ENCODE measurements at regions not wholly inside any gene's neighbourhood (a gene's known extent, or its start where the extent isn't known, plus 50 kb on each side); places are given as distances from the start of the nearest gene placed in this dataset.

DNA sequence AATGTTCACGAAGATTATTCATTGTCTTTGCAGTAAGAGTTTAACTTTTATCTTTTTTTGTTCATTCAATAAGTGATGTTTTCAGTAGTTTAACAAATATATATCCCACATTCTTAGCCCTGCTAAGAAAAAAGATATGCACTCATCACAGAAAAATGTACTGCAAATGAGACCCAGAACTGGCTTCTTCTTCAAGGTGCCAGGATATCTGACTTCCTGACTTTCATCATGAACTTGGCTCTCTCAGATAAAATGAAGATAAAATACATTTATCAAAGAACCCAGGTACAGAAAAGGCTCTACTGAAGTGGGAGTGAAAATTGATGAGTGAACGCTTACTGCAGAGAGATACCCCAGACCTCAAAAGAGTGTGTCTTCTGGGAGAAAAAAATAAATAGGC lies 177.8 kb upstream of the DKK2 start:
- Histone ChIP-seq H3K4me3 (ENCODE audit: low read length, poor library complexity, severe bottlenecking) (no peak overlapping the region), H2AFZ (ENCODE audit: low read length) (no peak overlapping the region), H3K79me2 (ENCODE audit: insufficient read depth, low read length) (no peaks in the 10 kb centered on the region), H3K27me3 (ENCODE audit: insufficient read depth, low read length, poor library complexity, severe bottlenecking) (no peaks in the 10 kb centered on the region), H3K36me3 (ENCODE audit: insufficient read depth, low read length) (no peaks in the 10 kb centered on the region), H3K9ac (ENCODE audit: low read depth, low read length, poor library complexity, severe bottlenecking) (no peak overlapping the region), H3F3A (ENCODE audit: low read depth) (no peaks in the 10 kb centered on the region), H3K4me1 (ENCODE audit: insufficient read depth, low read length, poor library complexity, severe bottlenecking) (no peaks in the 10 kb centered on the region), H3K9me2 (replicated peaks; ENCODE audit: low read depth, low read length) (no peaks in the 10 kb centered on the region), H4K20me1 (ENCODE audit: insufficient read depth, low read length, poor library complexity, severe bottlenecking) (no peaks in the 10 kb centered on the region), H3K9me3 (ENCODE audit: insufficient read depth, low read depth, low read length) (no peaks in the 10 kb centered on the region), H3K4me2 (ENCODE audit: low read depth, low read length, poor library complexity, severe bottlenecking) (no peak overlapping the region)
- TF ChIP-seq, protein P1, sequence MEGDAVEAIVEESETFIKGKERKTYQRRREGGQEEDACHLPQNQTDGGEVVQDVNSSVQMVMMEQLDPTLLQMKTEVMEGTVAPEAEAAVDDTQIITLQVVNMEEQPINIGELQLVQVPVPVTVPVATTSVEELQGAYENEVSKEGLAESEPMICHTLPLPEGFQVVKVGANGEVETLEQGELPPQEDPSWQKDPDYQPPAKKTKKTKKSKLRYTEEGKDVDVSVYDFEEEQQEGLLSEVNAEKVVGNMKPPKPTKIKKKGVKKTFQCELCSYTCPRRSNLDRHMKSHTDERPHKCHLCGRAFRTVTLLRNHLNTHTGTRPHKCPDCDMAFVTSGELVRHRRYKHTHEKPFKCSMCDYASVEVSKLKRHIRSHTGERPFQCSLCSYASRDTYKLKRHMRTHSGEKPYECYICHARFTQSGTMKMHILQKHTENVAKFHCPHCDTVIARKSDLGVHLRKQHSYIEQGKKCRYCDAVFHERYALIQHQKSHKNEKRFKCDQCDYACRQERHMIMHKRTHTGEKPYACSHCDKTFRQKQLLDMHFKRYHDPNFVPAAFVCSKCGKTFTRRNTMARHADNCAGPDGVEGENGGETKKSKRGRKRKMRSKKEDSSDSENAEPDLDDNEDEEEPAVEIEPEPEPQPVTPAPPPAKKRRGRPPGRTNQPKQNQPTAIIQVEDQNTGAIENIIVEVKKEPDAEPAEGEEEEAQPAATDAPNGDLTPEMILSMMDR (conservative IDR thresholded peaks at IDR 0.05; ENCODE audit: low read length), result no peak
- TF ChIP-seq EZH2phosphoT487 (IDR thresholded peaks at IDR 0.05; ENCODE audit: borderline replicate concordance), result no peak

DNA sequence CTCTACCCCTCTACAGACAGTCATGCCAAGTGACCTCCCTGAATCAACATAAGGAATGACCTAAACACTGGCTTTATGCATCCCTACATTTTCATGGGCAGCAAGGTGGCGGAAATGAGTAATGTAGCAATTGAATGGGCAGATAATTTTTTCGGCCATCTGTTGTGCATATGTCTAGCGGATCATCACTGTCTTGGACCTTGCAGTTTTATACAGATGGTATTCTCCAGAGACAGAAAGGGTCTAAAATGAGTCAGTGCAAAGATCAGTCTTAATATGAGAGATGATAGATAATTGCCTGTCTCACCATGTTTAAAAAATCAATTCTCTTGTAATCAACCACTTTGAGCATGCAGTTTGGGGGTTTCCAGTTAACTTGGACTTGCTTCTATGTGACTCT lies 177.3 kb upstream of the DKK2 start:
- no peaks in the 10 kb centered on the region for H3K4me1 ChIP-seq (ENCODE audit: insufficient read depth, low read length, poor library complexity, severe bottlenecking)
- no peaks in the 10 kb centered on the region for H4K20me1 ChIP-seq (ENCODE audit: insufficient read depth, low read length, poor library complexity, severe bottlenecking)
- TF ChIP-seq, protein P1 (conservative IDR thresholded peaks at IDR 0.05; ENCODE audit: low read length), result no peak
- no peak for TF ChIP-seq EZH2phosphoT487 (IDR thresholded peaks at IDR 0.05; ENCODE audit: borderline replicate concordance)
- H3K27me3 ChIP-seq (ENCODE audit: insufficient read depth, low read length, poor library complexity, severe bottlenecking), result no peaks in the 10 kb centered on the region
- no peak overlapping the region for H2AFZ ChIP-seq (ENCODE audit: low read length)
- no peaks in the 10 kb centered on the region for H3K9me3 ChIP-seq (ENCODE audit: insufficient read depth, low read depth, low read length)
- no peak overlapping the region for H3K4me3 ChIP-seq (ENCODE audit: low read length, poor library complexity, severe bottlenecking)
- H3K79me2 ChIP-seq (ENCODE audit: insufficient read depth, low read length), result no peaks in the 10 kb centered on the region
- no peaks in the 10 kb centered on the region for H3K36me3 ChIP-seq (ENCODE audit: insufficient read depth, low read length)
- H3K9ac ChIP-seq (ENCODE audit: low read depth, low read length, poor library complexity, severe bottlenecking), result no peak overlapping the region
- no peak overlapping the region for H3K4me2 ChIP-seq (ENCODE audit: low read depth, low read length, poor library complexity, severe bottlenecking)
- no peaks in the 10 kb centered on the region for H3K9me2 ChIP-seq (replicated peaks; ENCODE audit: low read depth, low read length)
- H3F3A ChIP-seq (ENCODE audit: low read depth), result no peaks in the 10 kb centered on the region

DNA sequence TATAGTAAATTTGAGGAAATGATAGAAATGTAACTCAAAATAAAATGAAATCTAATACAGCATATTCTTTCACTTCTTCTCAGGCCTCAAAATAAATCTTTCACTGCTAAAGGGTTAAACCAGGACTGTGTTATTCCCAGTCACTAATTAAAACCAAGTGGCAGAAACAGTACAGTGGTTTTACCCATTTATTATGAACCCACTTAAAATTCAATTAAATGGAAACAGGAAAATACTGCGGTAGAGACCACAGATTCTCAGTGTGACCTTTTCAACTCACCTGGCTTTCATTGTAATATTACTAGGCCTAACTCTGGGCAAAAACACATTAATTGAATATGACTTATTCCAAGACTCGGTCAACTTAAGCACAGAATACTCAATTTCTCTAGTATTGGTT lies 176.5 kb upstream of the DKK2 start:
- Histone ChIP-seq H3K9ac (ENCODE audit: low read depth, low read length, poor library complexity, severe bottlenecking) (no peak overlapping the region), H3K4me1 (ENCODE audit: insufficient read depth, low read length, poor library complexity, severe bottlenecking) (no peaks in the 10 kb centered on the region), H3K4me2 (ENCODE audit: low read depth, low read length, poor library complexity, severe bottlenecking) (no peak overlapping the region), H3F3A (ENCODE audit: low read depth) (no peaks in the 10 kb centered on the region), H3K79me2 (ENCODE audit: insufficient read depth, low read length) (no peaks in the 10 kb centered on the region), H3K36me3 (ENCODE audit: insufficient read depth, low read length) (no peaks in the 10 kb centered on the region), H2AFZ (ENCODE audit: low read length) (no peak overlapping the region), H3K9me3 (ENCODE audit: insufficient read depth, low read depth, low read length) (no peaks in the 10 kb centered on the region), H3K4me3 (ENCODE audit: low read length, poor library complexity, severe bottlenecking) (no peak overlapping the region), H3K27me3 (ENCODE audit: insufficient read depth, low read length, poor library complexity, severe bottlenecking) (no peaks in the 10 kb centered on the region), H3K9me2 (replicated peaks; ENCODE audit: low read depth, low read length) (no peaks in the 10 kb centered on the region), H4K20me1 (ENCODE audit: insufficient read depth, low read length, poor library complexity, severe bottlenecking) (no peaks in the 10 kb centered on the region)
- TF ChIP-seq EZH2phosphoT487 (IDR thresholded peaks at IDR 0.05; ENCODE audit: borderline replicate concordance), result no peak
- TF ChIP-seq, protein P1 (conservative IDR thresholded peaks at IDR 0.05; ENCODE audit: low read length), result no peak

Data from Loucy (cell line).